Astrocyte of the spinal cord (primary cell): ENCODE measurements at regions not wholly inside any gene's neighbourhood (a gene's known extent, or its start where the extent isn't known, plus 50 kb on each side); places are given as distances from the start of the nearest gene placed in this dataset.

Source experiments
- DNase-seq: peaks from one replicate; pipeline ENCODE4 v3.0.0; 2011; ENCODE audit warnings: low read depth, low spot score
- H3K4me3 ChIP-seq: 2 replicates; pipeline ENCODE4 v1.5.1; 2011; ENCODE audit warnings: low read depth, mild to moderate bottlenecking, low read length, moderate library complexity
- in situ Hi-C: cut with HindIII; loops from 2 replicates; pipeline ENCODE4 v1.10.0; 2017; ENCODE audit warnings: low sequenced_read_pairs
- TF ChIP-seq, protein P1 (sequence below): IDR thresholded peaks from 2 replicates; pipeline ENCODE4 v1.5.1; 2012; ENCODE audit warnings: low read depth, mild to moderate bottlenecking, low read length, inconsistent platforms

DNA sequence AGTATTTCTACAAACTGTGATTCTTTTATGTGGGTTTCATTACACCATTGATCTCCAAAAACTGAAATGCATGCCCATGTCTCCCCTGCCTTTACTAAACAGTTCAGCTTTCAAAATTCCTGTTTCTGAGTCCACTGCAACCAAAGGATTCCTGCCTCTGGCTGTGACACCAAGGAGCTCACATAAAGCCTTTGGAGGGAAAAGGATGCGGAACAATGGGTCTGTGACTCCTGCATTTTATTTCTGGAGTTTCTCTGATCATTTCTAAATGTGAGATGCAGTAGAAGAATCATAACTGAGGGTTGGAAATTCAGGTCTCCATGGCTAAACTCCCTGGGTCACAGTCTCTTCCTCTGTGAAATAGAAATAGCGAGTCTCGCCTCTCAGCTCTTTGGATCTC lies 149.5 kb downstream of the MEX3B start:
- H3K4me3 ChIP-seq: no peak overlapping the region
- DNase-seq: no peak
- in situ Hi-C loops: no loop called here
- TF ChIP-seq, protein P1, sequence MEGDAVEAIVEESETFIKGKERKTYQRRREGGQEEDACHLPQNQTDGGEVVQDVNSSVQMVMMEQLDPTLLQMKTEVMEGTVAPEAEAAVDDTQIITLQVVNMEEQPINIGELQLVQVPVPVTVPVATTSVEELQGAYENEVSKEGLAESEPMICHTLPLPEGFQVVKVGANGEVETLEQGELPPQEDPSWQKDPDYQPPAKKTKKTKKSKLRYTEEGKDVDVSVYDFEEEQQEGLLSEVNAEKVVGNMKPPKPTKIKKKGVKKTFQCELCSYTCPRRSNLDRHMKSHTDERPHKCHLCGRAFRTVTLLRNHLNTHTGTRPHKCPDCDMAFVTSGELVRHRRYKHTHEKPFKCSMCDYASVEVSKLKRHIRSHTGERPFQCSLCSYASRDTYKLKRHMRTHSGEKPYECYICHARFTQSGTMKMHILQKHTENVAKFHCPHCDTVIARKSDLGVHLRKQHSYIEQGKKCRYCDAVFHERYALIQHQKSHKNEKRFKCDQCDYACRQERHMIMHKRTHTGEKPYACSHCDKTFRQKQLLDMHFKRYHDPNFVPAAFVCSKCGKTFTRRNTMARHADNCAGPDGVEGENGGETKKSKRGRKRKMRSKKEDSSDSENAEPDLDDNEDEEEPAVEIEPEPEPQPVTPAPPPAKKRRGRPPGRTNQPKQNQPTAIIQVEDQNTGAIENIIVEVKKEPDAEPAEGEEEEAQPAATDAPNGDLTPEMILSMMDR: no peak

DNA sequence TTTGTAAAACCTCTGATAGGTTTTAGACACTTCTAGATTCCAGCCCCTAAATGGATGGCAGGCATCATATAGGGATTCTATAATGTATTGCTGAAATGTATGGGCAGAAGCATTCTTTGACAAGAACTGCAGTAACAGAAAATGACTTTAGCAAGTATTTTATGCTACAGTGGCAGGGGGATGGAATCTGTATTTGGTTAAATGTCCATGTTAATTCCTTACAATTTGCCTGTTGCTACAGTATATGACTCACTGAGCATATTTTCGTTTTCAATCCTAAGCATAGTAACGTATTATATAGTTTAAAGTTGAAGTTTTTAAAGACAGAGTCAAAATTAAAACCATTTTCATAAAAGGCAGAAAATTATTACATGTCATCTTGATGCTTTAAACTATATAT lies 150.1 kb downstream of the MEX3B start:
- TF ChIP-seq, protein P1: no peak
- no peak overlapping the region for H3K4me3 ChIP-seq
- DNase-seq: no peak
- in situ Hi-C loops: no loop called here

DNA sequence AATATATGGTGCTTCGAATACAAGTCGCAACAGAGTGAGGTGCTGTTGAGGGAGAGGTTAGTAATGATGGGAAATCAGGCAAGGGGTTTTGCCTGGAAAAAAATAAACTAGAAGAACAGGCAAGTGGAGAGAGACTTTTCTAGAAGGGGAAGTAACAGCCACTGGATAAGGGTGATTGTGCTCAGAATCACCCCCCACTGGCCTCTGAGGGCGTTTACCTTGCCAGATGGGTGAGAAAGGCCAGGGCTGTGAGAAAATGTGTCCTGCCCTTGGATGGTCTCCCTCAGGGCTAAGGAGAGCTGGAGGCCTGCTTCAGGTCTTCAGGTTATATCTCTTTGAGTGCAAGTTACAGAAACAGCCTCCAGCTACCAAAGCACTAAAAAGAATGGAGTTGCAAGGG lies 151.8 kb downstream of the MEX3B start:
- in situ Hi-C loops: no loop called here
- H3K4me3 ChIP-seq: no peak overlapping the region
- DNase-seq: no peak
- TF ChIP-seq, protein P1: no peak

DNA sequence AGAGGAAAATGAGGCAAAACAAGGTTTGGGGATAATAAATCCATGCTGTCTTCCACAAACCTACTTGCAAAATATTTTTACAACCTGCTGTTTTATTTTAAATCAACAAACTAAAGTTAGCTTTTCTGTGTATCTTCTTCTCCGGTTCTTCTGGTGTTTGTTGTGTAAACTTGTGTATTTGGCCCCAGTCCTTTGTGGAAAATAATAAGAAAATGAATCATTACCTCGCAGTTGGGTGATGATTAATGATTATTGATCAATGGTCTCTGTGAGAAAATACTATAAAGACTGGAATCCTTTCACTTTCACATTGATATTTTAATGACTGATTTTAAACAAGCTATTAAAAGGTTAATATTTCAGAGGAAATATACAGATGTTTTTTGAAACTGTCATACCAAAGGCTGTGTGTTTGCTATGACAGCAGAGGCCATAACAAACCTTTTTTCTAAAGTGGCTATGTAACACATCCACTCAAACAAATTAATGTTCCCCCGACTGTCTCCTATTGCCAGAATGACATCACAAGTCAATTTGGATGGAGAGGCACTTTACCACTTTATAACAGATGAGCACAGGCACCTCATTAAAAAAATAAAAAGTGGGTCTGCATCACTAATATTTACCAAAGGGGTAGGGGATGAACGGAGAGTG lies 152.5 kb downstream of the MEX3B start:
- no peak for DNase-seq
- in situ Hi-C loops: no loop called here
- no peak overlapping the region for H3K4me3 ChIP-seq
- TF ChIP-seq, protein P1: no peak

DNA sequence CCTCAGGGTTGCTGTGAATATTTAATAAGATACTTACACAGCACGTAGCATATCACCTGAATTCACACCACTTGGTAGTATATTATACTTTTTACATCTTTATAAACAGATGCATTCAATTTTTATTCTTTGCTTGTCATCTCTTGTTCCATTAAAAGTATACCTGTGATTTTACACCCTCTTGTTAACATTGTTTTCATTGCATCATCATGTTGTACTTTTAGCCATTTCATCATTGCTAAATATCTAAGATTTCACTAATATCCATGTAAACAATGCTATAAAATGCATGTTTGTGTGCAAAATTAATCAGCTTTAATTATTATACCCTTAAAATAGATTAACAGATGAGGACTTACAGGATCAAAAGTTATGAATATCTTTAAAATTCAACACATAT lies 155.3 kb downstream of the MEX3B start:
- H3K4me3 ChIP-seq: no peak overlapping the region
- TF ChIP-seq, protein P1: no peak
- in situ Hi-C loops: no loop called here
- DNase-seq: no peak

DNA sequence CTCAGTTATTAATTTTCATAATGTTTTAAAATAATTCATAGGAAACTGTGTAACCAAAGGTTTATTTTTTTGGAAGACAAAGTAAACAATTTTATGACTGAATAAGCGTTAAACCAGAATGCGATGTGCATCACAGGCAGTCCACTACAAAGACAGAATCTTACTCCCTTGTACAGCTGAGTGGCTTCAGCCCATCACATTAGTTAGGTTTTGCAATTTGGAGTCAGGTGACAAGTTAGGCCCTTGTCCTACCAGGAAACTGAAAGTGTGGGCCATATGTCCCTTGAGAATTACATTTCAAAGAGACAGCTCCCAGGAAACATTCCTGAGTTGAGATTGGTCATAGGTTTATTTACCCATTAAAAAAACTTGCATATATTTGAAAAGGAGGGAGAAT lies 156.3 kb downstream of the MEX3B start:
- H3K4me3 ChIP-seq: no peak overlapping the region
- DNase-seq: no peak
- TF ChIP-seq, protein P1: no peak
- in situ Hi-C loops: no loop called here
